ENCODE measurements at regions not wholly inside any gene's neighbourhood (a gene's known extent, or its start where the extent isn't known, plus 50 kb on each side); places are given as distances from the start of the nearest gene placed in this dataset.
"Not testable (repeated sequence)": the region's sequence is repeated elsewhere in the genome, so short reads cannot be mapped to it uniquely, and the experiment has no call there.

GRCh38 chr11:116667318-116667717 is 105.5 kb downstream of the BUD13 start:
- not testable (repeated sequence) for TF ChIP-seq CTCF, POLR2A, POLR2AphosphoS5, EP300 (IDR thresholded peaks at IDR 0.05)

All from suprapubic skin (tissue), 4 donors.